K562 (cell line): ENCODE measurements at regions not wholly inside any gene's neighbourhood (a gene's known extent, or its start where the extent isn't known, plus 50 kb on each side); places are given as distances from the start of the nearest gene placed in this dataset.

ENCODE experiments used
- ARID1B ChIP-seq: fragments of 450-650 bp; IDR thresholded peaks from 2 replicates; pipeline ENCODE4 v1.6.1; 2016; ENCODE audit warnings: antibody characterized with exemption, mild to moderate bottlenecking, inconsistent platforms
- C11orf30 ChIP-seq: fragments of 450-650 bp; IDR thresholded peaks from 2 replicates; pipeline ENCODE4 v1.6.1; 2016; ENCODE audit warnings: low read depth, mild to moderate bottlenecking
- CC2D1A ChIP-seq: fragments of 450-650 bp; IDR thresholded peaks from 2 replicates; pipeline ENCODE4 v1.6.1; 2017; ENCODE audit warnings: mild to moderate bottlenecking
- CEBPB ChIP-seq: fragments of 450-650 bp; IDR thresholded peaks from 2 replicates; pipeline ENCODE4 v1.6.1; 2016; ENCODE audit warnings: missing genetic modification characterization, missing compliant biosample characterization
- FOSL1 ChIP-seq: fragments of 200-800 bp; sonication (Bioruptor generic); conservative IDR thresholded peaks from 2 replicates; pipeline ENCODE4 v1.6.1; 2016; ENCODE audit warnings: missing genetic modification characterization, missing compliant biosample characterization
- FOXA1 ChIP-seq: fragments of 450-650 bp; IDR thresholded peaks from 2 replicates; pipeline ENCODE4 v1.6.1; 2016; ENCODE audit warnings: mild to moderate bottlenecking, borderline replicate concordance
- FOXA3 ChIP-seq, 2 experiments: fragments of 450-650 bp in 1 of 2; sonication (generic) in 1 of 2; formaldehyde crosslinking; IDR thresholded peaks in 1 of 2; conservative IDR thresholded peaks in 1 of 2; 2 replicates each; pipeline versions ENCODE4 v1.4.0 to v1.8.0; 2020 to 2022; ENCODE audit warnings: mild to moderate bottlenecking in 2 of 2, missing genetic modification reagents in 1 of 2
- HDAC2 ChIP-seq: fragments of 450-650 bp; IDR thresholded peaks from 2 replicates; pipeline ENCODE4 v1.6.1; 2016; ENCODE audit warnings: mild to moderate bottlenecking
- IFI16 ChIP-seq: fragments of 250-450 bp; sonication (Bioruptor Pico); IDR thresholded peaks from 2 replicates; pipeline ENCODE4 v2.1.2; 2022; ENCODE audit warnings: mild to moderate bottlenecking, inconsistent platforms
- LEF1 ChIP-seq: fragments of 450-650 bp; IDR thresholded peaks from 2 replicates; pipeline ENCODE4 v1.6.1; 2016; ENCODE audit warnings: mild to moderate bottlenecking
- MAFG ChIP-seq: fragments of 450-650 bp; conservative IDR thresholded peaks from 2 replicates; pipeline ENCODE4 v1.6.1; 2016; ENCODE audit warnings: missing genetic modification characterization, missing compliant biosample characterization
- TF ChIP-seq, protein P1 (sequence below), 2 experiments: fragments of 450-650 bp in 1 of 2; IDR thresholded peaks; 2 replicates each; pipeline ENCODE4 v1.6.1; 2011 to 2017; ENCODE audit warnings: low read depth in 2 of 2, antibody characterized with exemption in 1 of 2, borderline replicate concordance in 1 of 2, low read length in 1 of 2, mild to moderate bottlenecking in 1 of 2, mixed read lengths in 1 of 2; ENCODE audit not compliant: control insufficient read depth in 1 of 2
- TF ChIP-seq, protein P2 (sequence below), 2 experiments: fragments of 450-650 bp; formaldehyde crosslinking in 1 of 2; IDR thresholded peaks; 2 replicates each; pipeline versions ENCODE4 v1.4.0 to v1.6.1; 2014 to 2020; ENCODE audit warnings: mild to moderate bottlenecking in 2 of 2, borderline replicate concordance in 1 of 2, low read depth in 1 of 2
- TF ChIP-seq, protein P3 (sequence below): IDR thresholded peaks from 2 replicates; pipeline ENCODE4 v1.6.1; 2016; ENCODE audit warnings: missing genetic modification characterization, missing compliant biosample characterization

DNA sequence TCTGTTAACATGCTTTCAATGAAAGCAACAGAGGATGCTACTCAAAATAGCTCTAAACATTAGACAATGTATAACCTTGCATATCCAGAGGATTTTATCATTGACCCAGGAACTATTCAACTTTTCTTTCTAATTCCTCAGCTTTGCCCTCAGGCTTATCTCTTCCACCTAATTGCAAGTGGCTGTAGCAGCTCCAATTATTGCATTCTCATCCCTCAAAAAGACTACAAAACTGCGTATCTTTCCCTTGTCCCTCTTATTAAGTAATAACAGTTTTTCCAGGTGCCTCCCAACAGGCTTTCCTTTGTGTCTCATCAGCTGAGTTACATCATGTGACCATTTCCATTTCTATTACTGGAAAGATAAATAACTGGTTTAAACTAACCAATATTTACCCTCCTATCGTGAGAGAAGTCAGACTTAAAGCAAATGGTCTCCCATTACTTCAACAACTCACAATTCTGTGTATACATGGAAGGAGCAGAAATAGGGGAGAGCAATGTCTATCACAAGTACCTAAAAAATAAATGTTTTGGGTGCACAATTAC is 78.0 kb upstream of the MBNL1 start (continued):
- TF ChIP-seq FOXA3 (CRISPR knock-in tag; conservative IDR thresholded peaks at IDR 0.05 in 1 of 2, IDR thresholded peaks at IDR 0.05 in 1 of 2): peak in 1 of 2 experiments; percentile 38; a peak in 1 of 4 replicates
- TF ChIP-seq, protein P1, sequence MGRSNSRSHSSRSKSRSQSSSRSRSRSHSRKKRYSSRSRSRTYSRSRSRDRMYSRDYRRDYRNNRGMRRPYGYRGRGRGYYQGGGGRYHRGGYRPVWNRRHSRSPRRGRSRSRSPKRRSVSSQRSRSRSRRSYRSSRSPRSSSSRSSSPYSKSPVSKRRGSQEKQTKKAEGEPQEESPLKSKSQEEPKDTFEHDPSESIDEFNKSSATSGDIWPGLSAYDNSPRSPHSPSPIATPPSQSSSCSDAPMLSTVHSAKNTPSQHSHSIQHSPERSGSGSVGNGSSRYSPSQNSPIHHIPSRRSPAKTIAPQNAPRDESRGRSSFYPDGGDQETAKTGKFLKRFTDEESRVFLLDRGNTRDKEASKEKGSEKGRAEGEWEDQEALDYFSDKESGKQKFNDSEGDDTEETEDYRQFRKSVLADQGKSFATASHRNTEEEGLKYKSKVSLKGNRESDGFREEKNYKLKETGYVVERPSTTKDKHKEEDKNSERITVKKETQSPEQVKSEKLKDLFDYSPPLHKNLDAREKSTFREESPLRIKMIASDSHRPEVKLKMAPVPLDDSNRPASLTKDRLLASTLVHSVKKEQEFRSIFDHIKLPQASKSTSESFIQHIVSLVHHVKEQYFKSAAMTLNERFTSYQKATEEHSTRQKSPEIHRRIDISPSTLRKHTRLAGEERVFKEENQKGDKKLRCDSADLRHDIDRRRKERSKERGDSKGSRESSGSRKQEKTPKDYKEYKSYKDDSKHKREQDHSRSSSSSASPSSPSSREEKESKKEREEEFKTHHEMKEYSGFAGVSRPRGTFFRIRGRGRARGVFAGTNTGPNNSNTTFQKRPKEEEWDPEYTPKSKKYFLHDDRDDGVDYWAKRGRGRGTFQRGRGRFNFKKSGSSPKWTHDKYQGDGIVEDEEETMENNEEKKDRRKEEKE (IDR thresholded peaks at IDR 0.05; ENCODE audit: borderline replicate concordance in 1 of 2, control insufficient read depth in 1 of 2, low read depth in 2 of 2, low read length in 1 of 2): no peak
- no peak for TF ChIP-seq FOXA1
- no peak for TF ChIP-seq FOSL1 (tag)
- TF ChIP-seq LEF1: peak; percentile 36; the same call in 1 of the 2 replicates
- 0 out of 2 replicates have a peak, but pooled peaks have one; percentile 22 for TF ChIP-seq HDAC2
- no peak for TF ChIP-seq IFI16
- TF ChIP-seq MAFG (tag): 0 out of 2 replicates have a peak, but pooled peaks have one; percentile 7
- TF ChIP-seq C11orf30: peak; percentile 61; the same call in 1 of the 2 replicates
- peak; percentile 23; the same call in 1 of the 2 replicates for TF ChIP-seq CEBPB (tag)
- TF ChIP-seq, protein P2, sequence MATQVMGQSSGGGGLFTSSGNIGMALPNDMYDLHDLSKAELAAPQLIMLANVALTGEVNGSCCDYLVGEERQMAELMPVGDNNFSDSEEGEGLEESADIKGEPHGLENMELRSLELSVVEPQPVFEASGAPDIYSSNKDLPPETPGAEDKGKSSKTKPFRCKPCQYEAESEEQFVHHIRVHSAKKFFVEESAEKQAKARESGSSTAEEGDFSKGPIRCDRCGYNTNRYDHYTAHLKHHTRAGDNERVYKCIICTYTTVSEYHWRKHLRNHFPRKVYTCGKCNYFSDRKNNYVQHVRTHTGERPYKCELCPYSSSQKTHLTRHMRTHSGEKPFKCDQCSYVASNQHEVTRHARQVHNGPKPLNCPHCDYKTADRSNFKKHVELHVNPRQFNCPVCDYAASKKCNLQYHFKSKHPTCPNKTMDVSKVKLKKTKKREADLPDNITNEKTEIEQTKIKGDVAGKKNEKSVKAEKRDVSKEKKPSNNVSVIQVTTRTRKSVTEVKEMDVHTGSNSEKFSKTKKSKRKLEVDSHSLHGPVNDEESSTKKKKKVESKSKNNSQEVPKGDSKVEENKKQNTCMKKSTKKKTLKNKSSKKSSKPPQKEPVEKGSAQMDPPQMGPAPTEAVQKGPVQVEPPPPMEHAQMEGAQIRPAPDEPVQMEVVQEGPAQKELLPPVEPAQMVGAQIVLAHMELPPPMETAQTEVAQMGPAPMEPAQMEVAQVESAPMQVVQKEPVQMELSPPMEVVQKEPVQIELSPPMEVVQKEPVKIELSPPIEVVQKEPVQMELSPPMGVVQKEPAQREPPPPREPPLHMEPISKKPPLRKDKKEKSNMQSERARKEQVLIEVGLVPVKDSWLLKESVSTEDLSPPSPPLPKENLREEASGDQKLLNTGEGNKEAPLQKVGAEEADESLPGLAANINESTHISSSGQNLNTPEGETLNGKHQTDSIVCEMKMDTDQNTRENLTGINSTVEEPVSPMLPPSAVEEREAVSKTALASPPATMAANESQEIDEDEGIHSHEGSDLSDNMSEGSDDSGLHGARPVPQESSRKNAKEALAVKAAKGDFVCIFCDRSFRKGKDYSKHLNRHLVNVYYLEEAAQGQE (IDR thresholded peaks at IDR 0.05; ENCODE audit: borderline replicate concordance): peak; percentile 25
- TF ChIP-seq, protein P2 (CRISPR knock-in tag; IDR thresholded peaks at IDR 0.05; ENCODE audit: low read depth): no peak
- TF ChIP-seq, protein P3, sequence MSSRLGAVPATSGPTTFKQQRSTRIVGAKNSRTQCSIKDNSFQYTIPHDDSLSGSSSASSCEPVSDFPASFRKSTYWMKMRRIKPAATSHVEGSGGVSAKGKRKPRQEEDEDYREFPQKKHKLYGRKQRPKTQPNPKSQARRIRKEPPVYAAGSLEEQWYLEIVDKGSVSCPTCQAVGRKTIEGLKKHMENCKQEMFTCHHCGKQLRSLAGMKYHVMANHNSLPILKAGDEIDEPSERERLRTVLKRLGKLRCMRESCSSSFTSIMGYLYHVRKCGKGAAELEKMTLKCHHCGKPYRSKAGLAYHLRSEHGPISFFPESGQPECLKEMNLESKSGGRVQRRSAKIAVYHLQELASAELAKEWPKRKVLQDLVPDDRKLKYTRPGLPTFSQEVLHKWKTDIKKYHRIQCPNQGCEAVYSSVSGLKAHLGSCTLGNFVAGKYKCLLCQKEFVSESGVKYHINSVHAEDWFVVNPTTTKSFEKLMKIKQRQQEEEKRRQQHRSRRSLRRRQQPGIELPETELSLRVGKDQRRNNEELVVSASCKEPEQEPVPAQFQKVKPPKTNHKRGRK (tag): peak; percentile 48; the same call in 1 of the 2 replicates
- peak; percentile 14; the same call in 1 of the 2 replicates for TF ChIP-seq CC2D1A
- 0 out of 2 replicates have a peak, but pooled peaks have one; percentile 25 for TF ChIP-seq ARID1B
